ENCODE measurements at regions not wholly inside any gene's neighbourhood (a gene's known extent, or its start where the extent isn't known, plus 50 kb on each side); places are given as distances from the start of the nearest gene placed in this dataset.
A peak's percentile ranks its signal among the peaks of the same experiment; 100 is the strongest.

DNA sequence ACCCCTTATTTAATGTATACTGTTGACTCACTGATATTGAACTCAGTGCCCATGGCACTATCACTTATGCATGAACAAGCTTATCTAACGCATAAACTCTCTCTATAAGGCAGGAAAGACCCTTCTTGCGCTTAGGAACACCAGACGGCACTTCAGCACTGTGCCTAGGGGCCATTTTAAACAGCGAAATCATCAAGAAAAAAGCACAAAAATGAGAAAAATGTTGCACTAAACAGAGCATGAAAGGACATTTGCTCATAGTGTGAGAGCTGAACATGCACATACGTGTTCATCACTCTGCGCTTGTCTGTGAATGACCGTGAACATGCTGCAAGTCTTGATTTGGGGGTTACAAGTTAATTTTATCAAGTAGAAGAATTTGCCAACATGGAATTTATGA, 109.6 kb downstream of the WDR11 start:
- no peak for DNase-seq (ENCODE audit: low spot score)

DNA sequence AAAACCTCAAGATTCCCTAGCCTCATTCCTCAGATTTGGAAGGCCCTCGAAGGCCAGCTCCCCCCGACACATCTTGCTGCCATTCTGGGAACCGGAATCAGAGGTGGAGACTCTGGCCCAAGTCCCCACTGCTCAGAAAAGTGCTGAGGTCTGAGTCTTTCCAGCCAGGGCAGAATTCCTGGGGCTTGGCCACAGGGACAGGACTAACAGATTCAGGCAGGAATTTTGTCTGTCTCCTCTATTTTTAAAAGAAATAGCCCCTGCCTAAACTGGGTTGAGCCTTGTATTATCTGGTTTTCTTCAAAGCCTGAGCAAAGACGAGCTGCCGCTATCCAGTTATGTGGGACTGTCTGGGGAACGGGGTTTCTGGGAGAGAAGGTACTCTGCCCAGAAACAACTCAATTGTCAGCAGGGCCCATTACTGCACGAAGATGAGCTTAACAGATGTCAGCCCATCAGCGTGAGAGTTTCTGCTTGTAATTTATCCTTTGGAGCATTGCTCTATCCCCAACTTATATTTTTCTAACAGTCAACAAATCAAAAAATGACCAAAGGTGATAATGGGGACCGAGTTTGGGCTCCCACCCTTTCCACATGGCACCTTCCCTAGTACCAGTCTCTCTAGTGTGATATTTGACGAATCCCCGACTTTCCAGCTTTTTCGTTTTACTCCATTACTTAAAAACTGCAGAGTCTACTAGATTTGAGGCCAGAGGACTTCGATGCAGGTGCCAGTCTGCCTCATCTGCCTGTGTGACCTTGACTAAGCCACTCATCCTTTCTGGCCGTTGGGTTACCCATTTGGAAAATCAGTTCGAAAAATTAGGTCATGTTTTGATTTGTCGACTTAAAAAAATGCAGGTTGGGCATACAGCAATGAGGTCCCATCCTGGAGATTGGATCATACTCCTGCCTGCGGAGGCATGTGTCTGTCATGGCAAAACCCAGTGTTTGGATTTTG, 110.9 kb downstream of the WDR11 start:
- DNase-seq (ENCODE audit: low spot score), result no peak

DNA sequence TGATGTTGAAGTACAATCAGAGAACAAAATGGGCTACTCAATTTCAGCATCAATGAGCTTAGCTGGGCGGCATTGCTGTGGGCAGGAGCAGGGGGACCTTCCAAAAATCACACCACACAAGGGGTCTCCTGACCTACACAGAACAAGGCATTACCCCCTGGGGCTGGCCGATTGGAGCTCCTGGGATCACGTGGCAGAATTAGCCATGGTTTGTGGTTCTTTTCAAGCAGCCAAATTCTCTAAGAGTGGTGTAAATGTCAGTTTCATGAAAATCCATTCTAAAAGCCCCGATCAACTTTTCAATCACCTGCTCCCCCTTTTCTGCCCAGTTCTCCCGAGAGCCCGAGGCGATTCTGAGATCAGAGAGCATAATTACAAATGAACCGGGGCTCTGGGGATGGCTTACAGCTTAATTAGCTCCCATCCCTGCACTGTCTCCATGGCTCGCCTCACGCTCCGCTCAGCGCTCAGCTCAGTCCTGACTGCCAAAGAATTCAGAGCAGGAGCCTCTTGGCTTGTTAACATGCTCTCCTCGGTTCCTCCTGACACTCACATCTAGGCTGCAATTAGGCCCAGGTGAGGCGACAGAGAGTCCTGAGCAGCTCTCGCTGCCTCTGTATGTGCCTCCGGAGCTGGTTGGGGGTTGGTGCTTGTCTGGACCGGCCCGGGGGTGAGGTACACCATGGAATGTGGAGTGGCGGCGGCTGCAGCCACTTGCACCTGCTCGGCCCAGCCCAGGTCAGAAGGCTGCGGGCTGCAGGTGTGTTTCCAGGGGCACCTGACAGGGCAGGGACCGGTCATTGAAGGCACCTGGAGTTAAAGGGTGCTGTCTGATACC, 111.8 kb downstream of the WDR11 start:
- no peak for DNase-seq (ENCODE audit: low spot score)

DNA sequence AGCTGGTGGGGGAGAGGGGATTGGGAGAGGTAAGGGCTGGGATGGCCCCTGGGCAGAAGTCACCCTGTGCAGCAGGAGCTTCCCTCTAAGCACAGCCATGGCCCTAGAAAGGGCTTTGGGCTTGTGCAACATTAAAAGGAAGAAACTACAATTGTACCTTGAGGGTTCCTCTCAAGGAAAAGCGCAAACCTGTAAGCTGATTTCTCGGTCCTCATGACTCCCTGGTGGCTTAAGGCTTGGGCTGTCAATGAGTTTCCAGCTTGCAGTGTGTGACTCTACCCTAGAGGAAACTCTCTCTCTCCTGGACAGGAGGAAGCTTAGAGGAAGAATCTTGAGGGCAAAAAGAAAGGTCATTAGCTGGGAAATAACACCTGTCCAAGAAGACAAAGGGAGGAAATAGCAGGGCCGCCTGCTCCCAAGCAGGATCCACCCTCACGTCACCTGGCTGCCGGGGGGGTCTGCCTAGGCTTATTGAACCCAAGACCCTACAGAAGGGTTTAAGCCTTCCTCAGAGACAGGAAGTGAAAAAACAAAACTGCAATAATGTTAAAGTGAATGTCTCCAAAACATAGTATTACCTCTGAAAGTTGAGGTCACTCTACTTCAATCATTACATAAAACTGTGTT, 112.5 kb downstream of the WDR11 start:
- no peak for DNase-seq (ENCODE audit: low spot score)

DNA sequence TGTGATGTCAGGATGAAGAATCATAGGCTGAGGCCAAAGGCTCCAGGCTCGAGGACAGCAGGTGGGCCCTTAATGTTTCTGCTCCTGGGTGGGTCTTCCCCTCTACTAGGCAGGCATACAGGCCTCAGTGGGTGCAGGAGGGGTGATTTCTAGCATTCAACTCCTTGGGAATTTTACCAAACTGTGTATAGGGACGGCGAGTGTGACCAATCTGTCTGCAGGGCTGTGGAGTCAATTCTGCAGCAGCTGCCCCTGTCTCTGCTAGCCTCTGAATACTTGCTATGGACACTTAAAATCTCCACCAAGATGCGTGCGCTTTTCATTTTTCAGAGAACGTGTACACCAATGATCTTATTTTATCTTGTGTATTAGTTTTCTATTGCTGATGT, 115.5 kb downstream of the WDR11 start:
- no peak for DNase-seq (ENCODE audit: low spot score)

DNA sequence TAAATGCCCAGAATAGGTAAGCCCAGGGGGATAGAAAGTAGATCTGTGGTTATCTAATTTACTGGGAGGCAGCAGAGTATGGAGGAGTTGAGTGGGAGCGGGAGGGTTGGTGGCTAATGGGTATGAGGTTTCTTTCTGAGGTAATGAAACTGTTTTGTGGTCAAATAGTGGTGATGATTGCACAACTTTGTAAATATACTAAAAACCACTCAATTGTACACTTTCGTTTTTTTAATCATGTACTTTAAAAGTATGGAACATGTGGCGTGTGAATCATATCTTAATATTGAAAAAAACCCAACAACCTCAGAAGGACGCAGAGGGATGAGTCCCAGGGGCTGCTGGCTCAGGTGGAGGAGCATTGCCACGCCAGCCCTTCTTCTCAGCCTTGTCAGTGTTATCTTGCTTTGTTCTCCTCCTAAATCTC, 118.1 kb downstream of the WDR11 start:
- DNase-seq (ENCODE audit: low spot score), result no peak

DNA sequence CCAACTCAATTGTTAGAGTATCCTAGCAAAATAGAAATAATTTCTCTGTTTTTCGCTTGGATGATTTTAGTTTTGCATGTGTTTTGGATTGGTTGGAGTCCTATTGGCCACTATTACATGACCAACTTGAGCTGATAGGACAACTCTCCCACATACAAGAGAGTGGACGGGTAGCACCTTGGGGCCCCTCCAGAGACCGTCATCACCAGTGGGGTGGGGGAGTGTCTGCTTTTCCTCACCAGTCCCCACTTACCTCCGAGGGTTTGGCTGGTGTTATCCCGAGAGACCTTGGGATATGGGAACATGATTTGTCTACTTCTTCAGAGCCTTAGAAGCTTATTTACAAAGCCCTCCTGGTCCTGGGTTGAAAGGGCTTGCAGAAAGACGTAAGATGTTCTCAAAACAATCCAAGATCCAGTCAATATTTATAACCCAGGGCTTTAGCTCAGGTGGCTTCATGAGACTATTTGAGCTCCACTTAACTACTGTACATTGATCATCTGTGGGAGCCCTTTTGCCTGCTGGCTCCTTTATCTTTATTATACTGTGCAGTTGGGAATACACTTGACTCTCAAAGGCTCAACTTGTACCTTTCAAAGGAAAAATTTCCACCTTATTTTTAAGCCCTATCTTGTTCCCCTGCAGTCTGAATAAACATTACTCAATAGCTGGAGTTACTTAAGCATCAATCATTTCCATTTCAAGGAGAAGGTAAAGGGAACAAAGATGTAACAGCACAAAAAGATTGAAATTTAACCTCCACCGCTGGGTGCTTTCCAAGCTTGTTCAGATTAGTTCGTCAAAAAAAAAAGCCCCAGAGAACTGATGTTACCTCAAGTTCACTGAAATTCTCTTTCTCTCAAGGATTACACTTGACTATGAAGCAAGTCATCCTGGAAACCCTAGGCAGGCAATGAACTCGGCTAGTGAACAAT, 119.7 kb downstream of the WDR11 start:
- no peak for DNase-seq (ENCODE audit: low spot score)

DNA sequence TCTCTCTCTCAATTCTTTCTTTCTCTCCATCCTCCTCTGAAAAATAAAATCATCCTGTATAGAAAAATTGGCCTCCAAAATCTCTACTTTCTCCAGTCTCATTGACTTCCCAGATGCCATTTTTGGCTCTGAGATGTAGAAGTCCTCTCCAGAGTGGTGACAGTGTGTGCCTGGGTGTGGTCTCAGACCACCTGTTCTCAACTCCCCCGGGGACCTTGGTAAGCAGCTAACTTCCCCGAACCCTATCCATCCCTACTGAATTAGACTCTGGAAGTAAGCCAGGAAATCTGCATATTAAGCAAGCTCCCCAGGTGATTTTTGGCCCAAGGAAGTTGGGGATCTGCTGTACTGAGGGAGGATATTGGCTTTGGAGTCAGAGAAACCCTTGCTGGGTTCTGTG, 120.5 kb downstream of the WDR11 start:
- DNase-seq (ENCODE audit: low spot score), result no peak

DNA sequence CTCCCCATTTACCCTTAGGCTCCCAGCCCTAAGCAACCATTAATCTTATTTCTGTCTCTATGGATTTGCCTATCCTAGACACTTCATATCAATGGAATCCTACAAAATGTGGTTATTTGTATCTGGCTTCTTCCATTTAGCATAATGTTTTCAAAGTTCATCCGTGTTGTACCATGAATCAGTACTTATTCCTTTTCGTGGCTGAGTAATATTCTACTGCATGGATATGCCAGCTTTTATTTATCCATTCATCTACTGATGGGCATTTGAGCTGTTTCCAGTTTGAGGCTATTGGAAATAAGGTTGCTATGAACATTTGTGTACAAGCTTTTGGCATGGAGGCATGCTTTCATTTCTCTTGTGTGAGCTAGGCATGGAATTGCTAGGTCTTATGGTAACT, 121.1 kb downstream of the WDR11 start:
- no peak for DNase-seq (ENCODE audit: low spot score)

DNA sequence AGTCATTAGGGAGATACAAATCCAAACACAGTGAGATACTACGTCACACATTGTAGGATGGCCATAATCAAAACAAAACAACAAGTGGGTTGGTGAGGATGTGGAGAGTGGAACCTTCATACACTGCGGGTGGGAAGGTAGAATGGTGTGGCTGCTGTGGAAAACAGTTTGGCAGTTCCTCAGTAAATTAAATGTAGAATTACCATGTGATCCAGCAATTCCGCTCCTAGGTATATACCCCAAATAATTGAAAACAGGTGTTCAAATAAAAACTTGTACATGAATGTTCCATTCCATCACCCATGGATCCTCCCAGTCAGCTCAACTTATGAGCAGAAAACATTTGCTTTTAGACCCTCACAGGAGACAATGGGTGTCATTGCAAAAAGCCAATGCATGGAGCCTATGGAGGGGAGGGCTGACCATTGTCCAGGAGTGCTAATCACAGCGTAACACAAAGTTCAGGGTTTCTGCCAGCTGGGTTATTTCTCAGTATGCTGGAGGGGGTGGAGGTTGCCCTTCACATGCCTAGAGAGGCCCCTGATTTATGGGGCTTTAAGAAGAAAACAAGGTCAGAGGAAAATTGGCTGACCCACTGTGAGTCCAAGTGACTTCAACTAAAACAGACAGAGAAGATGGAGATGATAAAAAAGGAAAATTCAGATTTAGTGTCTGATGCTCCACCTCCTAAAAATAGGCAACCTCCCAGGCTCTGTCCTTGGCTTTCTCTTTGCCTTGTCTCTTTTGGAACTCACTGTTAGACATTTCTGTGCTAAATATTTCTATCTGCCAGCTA, 124.1 kb downstream of the WDR11 start:
- no peak for DNase-seq (ENCODE audit: low spot score)

DNA sequence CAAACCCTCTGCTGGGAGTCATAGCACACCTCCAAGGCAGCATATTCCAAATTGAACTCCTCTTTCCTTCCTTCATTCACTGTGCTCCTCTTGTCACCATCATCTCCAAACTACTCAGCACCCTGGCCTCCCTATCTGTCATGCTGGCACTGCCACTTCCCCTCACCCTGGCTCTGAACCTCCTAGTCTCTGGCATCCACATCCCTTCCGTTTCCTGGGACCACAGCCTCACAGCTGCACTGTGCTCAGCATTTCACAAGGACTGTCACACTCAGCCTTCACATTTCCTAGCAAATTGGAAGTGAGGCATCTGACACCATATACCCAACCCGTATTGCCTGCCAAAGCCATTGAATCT, 124.7 kb downstream of the WDR11 start:
- no peak for DNase-seq (ENCODE audit: low spot score)

DNA sequence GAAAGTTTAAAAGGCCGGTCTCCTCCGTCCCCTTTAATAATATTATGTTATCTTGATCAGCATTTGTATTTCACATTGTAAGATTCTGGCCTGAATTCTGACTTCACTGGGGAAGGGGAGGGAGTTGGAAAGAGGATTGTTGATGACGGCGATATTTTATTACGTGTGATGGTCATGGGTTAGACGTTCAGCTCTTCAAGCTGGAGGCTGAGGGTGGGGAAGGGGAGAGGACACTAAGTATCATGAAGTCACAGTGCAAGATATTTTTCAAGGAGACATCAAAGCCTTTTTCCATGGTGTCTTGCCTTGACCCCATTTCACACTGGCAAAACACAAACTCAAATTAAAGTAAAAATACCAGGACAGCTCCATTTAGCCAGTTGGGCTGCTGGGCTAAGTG, 126.7 kb downstream of the WDR11 start:
- no peak for DNase-seq (ENCODE audit: low spot score)

DNA sequence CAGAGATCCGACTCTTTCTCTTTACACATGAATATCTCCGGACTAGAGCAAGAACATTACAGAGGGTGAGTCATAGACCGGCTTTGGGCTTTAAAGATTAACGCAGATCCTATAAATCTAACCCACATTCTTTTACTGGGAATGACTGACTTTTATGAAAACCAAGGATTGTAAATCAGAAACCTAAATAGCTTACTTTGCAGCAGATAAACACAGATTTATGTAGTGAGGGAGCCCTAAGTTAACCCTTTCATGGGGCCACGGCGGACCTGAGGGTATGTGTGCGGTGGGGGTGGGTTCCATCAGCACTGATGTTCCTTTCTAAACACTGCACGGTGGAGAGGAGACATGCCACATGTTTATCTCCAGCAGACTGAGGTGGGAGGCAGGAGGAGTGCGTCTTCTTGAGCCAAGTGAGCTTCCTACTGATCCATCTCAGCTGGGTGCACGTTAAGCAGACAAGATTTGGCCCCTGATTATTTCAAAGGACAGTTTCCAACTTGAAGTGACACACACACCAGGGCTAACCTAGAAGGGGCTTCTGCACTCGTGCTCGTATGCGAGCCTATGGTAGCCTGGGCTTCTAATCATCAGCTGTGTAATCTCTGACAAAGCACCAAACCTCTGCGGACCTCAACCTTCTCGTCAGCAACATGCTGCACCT, 127.6 kb downstream of the WDR11 start:
- DNase-seq (ENCODE audit: low spot score), result no peak

DNA sequence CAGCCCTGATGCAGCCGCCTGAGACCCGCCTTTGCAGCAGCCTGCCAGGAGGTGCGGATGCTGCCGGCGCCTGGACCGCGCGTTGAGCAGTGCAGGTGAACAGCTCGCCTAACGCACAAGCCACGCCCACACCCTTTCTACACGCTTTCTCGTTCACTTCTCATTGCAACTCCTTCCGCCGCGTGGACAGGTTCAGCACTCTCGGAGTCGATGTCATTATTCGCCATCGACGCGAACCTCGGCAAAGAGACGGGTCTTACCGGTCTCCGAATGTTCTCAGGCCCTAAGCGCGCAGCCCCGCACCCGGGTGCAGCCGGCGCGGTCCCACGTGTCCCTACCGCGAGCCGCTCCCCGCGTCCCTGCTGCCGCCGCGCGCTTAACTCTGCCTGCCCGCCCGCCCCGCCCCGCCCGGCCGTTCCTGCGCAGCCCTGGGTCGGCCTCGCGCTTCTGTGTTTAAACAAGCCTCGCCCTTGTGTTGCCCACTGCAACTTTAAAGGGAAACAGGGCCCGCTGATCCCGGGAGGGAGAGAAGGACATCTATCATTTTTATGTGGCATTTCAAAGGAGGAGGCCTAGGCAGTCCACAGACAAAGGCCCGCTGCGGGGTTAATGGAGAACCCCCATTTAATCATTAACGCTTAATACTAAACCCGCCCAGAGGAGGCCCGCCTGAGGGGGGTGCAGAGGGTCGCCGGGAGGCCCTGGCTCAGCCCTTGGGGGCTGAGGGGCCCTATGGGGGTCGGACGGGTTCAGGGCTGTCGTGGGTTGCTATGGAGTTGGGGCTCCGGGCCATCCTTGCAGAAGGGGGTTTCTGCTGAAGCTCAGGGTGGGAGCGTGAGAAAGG, 128.5 kb downstream of the WDR11 start:
- peak; percentile 37 for DNase-seq (ENCODE audit: low spot score)

DNA sequence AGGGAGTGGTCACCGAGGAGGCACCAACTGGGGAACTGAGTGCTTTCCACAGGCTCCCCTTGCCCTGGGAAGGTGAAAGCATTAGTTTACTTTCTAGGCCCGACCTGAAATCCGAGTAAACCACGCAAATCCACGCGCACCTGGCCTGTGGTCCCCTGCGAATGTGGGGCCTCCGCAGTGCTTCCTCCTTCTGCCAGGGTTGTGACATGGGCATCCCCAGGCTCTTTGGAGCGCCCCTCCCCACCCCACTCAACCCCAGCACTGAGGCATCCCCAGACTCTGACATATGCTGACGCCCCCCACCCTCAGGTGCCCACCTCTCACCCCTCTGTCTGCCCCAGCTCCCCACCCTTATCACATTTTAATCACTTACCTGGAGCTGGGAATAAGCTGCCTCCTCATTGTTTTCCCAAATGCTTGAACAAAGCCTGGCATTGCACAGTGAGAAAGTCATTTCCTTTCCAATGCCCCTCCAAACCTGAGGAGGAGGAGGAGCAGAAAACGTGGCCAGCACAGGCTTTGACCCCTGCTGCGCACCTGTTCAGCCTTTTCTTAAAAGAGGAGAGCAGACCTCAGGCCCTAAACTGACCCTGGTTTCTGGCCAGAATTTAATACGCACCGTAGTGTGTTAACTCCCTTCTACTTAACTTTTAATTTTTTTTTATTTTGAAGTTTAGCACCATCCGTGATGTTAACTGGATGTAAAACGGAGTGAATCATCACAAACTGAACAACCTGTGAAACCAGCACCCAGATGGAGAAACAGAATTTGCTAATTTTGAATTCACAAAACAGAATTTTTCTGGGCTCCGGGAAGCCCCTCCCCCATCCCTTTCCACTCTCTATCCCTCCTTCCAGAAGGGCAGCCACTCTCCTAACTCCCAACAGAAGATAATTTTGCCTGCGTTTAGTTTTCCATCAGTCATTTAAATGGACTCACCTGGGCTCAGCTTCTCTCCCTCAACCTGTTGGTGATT, 129.4 kb downstream of the WDR11 start:
- DNase-seq (ENCODE audit: low spot score), result no peak

DNA sequence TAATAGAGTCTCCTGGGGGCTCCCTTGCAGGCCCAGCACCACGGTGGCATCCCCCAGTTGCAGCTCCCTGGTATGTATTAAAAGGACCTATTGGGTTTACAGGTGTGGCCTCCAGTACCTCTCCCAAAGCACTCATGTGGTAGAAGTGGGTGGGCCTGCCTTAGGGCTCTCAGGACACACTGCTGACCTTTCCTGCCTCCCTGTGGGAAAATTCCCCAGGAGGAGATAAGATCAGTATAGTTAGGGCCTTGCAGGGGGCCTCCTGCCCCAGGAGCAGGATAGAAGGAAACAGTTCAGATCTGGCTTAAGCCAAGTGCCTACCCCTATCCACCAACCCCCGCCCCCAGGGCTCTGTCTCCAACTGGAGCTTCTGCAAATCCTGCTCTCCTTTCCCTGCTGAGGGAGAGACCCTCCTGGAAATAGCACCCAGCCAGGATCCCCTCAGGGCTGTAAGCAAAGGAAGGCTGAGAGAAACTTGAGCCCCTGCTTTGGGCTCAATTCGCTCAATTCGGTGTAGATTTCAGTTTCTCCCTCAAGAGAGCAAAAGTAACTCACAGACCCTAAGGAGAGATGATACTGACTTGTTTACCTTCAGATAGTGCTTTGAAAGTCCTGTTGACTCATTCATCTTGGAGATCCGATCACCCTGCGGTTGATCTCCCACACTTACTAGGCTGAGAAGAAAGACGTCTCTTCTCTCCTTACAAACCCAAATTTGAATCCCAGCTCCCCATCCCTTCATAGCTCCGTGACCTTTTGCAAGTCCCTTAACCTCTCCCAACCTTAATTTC, 130.6 kb downstream of the WDR11 start:
- DNase-seq (ENCODE audit: low spot score), result no peak

DNA sequence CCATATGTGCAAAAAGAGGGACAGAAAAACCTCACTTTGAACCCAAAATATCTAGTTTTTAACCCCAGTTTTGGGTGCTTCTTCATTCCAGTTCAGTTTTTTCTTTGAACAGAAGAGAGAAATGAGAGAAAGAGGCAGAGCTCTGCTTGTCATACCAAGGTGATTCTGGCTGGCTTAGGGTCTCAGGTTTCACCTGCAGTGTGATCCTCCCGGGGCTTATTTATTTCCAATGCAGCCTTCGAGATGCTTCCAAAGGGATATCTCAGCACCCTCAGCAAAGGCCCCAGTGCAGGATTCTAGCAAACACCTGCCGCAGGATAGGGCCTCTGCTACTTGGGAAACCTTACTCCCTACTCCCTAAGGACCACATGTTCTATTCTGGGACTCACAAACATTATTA, 131.3 kb downstream of the WDR11 start:
- DNase-seq (ENCODE audit: low spot score), result no peak
